Spleen (tissue), 7 donors: ENCODE measurements at regions not wholly inside any gene's neighbourhood (a gene's known extent, or its start where the extent isn't known, plus 50 kb on each side); places are given as distances from the start of the nearest gene placed in this dataset.

ENCODE experiments used
- POLR2A ChIP-seq, 3 donors: fragments of 450-650 bp; IDR thresholded peaks; one replicate each; pipeline ENCODE4 v1.5.1; 2017; ENCODE audit warnings: antibody characterized with exemption in 3 of 3, mild to moderate bottlenecking in 1 of 3
- POLR2AphosphoS5 ChIP-seq, 3 donors: sonication (generic); formaldehyde crosslinking; IDR thresholded peaks; one replicate each; pipeline ENCODE4 v1.5.1; 2017; ENCODE audit warnings: antibody characterized with exemption in 3 of 3
- TF ChIP-seq, protein P1 (sequence below), 11 experiments: fragments of 200-600 bp in 7 of 11; fragments of 450-650 bp in 4 of 11; sonication (generic) in 4 of 11; IDR thresholded peaks in 8 of 11; conservative IDR thresholded peaks in 3 of 11; 1 replicate in 7 of 11; 2 replicates in 4 of 11; pipeline versions ENCODE4 v1.4.0 to v1.8.0; 2016 to 2021; ENCODE audit warnings: antibody characterized with exemption in 11 of 11, inconsistent platforms in 4 of 11, mild to moderate bottlenecking in 1 of 11
- donor health status: DM: no; HTN: no; CAD: no; lungs with moderate emphysema.
- donor health status: DM: no; HTN: no; CAD: no.
- donor health status: DM: no; HTN: no; CAD: no.

DNA sequence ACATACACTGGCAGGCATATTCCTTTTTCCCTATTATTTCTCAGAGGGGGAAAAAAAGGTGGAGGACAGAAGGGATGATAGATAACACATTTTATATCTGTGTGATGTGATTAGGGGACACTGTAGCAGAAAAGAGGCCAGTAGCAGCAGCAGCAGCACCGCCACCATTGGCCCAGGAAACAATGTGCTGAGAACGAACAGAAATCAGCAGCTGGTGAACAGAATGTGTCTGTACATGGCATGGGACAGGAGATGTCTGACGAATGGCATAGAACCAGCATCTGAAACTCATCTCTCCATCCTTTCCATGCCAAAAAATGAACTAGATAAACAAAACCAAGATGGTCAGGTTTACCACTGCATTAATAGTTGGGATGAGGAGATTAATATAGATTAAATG, 936.1 kb upstream of the ACVR2A start:
- TF ChIP-seq, protein P1, sequence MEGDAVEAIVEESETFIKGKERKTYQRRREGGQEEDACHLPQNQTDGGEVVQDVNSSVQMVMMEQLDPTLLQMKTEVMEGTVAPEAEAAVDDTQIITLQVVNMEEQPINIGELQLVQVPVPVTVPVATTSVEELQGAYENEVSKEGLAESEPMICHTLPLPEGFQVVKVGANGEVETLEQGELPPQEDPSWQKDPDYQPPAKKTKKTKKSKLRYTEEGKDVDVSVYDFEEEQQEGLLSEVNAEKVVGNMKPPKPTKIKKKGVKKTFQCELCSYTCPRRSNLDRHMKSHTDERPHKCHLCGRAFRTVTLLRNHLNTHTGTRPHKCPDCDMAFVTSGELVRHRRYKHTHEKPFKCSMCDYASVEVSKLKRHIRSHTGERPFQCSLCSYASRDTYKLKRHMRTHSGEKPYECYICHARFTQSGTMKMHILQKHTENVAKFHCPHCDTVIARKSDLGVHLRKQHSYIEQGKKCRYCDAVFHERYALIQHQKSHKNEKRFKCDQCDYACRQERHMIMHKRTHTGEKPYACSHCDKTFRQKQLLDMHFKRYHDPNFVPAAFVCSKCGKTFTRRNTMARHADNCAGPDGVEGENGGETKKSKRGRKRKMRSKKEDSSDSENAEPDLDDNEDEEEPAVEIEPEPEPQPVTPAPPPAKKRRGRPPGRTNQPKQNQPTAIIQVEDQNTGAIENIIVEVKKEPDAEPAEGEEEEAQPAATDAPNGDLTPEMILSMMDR (IDR thresholded peaks at IDR 0.05 in 8 of 11, conservative IDR thresholded peaks at IDR 0.05 in 3 of 11), result no peak
- TF ChIP-seq POLR2A (IDR thresholded peaks at IDR 0.05) (no peak), POLR2AphosphoS5 (IDR thresholded peaks at IDR 0.05) (no peak)
